ENCODE measurements at regions not wholly inside any gene's neighbourhood (a gene's known extent, or its start where the extent isn't known, plus 50 kb on each side); places are given as distances from the start of the nearest gene placed in this dataset.
"Not testable (repeated sequence)": the region's sequence is repeated elsewhere in the genome, so short reads cannot be mapped to it uniquely, and the experiment has no call there.

GRCh38 chr10:21114683-21115082, 217.6 kb upstream of the NEBL start:
- H3K27ac ChIP-seq, result no peak overlapping the region
- TF ChIP-seq ZFX (IDR thresholded peaks at IDR 0.05; ENCODE audit: borderline replicate concordance) (no peak), CTCF (IDR thresholded peaks at IDR 0.05) (no peak)

GRCh38 chr10:21110358-21110757, 213.2 kb upstream of the NEBL start:
- TF ChIP-seq ZFX (IDR thresholded peaks at IDR 0.05; ENCODE audit: borderline replicate concordance) (no peak), CTCF (IDR thresholded peaks at IDR 0.05) (no peak)
- no peak overlapping the region for H3K27ac ChIP-seq

- H3K27ac ChIP-seq, result not testable (repeated sequence)
These were observed 209.8 kb upstream of the NEBL start for GRCh38 chr10:21106931-21107330.

GRCh38 chr10:21105331-21105730, 208.2 kb upstream of the NEBL start:
- H3K27ac ChIP-seq, result not testable (repeated sequence)

GRCh38 chr10:21100871-21101514, 203.9 kb upstream of the NEBL start:
- TF ChIP-seq ZFX (IDR thresholded peaks at IDR 0.05; ENCODE audit: borderline replicate concordance) (no peak), CTCF (IDR thresholded peaks at IDR 0.05) (no peak)
- no peak overlapping the region for H3K27ac ChIP-seq

- TF ChIP-seq ZFX (IDR thresholded peaks at IDR 0.05; ENCODE audit: borderline replicate concordance) (no peak), CTCF (IDR thresholded peaks at IDR 0.05) (no peak)
- H3K27ac ChIP-seq, result no peak overlapping the region
These were observed 203.1 kb upstream of the NEBL start for GRCh38 chr10:21100190-21100589.

GRCh38 chr10:21099291-21100062, 202.4 kb upstream of the NEBL start:
- H3K27ac ChIP-seq, result no peak overlapping the region

More at GRCh38 chr10:21099291-21100062, 202.4 kb upstream of the NEBL start:
- TF ChIP-seq ZFX (IDR thresholded peaks at IDR 0.05; ENCODE audit: borderline replicate concordance) (no peak), CTCF (IDR thresholded peaks at IDR 0.05) (no peak)
